DMS153 (cell line): ENCODE measurements at regions not wholly inside any gene's neighbourhood (a gene's known extent, or its start where the extent isn't known, plus 50 kb on each side); places are given as distances from the start of the nearest gene placed in this dataset.
"Not testable (repeated sequence)": the region's sequence is repeated elsewhere in the genome, so short reads cannot be mapped to it uniquely, and the experiment has no call there.

Experiments
- DNase-seq: peaks from one replicate; lab custom pipeline; 2025; lab: John Stamatoyannopoulos, UW

DNA sequence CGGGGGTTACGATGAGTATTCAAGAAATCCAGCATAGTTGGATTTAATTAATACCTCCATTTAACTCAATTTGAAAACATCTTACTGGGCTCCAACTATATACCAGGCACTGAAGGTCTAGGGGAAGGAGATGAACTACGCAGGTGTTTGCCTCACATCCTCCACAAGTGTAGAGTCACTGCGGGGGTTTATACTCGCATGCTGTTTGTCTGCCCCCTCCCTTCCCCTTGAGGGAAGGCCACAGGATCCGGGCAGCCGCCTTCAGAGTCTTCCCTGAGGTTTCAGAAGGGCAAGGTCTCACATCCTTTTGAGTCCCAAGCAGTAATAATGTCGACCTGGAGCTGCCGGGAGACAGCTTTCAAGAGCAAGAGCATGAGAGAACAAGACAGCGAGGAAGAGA is 142.4 kb upstream of the GALNT2 start:
- DNase-seq = no peak

DNA sequence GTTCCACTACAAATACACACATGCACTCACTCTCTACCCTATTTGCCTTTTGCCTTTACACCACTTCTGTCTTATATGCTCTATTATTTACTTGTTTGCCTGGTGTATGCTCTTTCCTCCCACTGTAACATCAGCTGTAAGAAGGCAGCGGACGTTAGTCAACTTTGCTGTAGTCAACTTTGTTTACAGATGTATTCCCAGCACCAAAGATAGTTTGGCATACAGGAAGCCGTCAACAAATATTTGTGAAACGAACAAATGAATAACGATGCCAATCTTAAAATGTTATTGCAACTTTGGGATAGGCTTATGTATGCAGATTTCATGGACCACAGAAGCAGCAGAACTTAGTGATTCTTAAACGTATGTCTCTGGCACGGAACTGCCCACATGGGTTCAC is 138.3 kb upstream of the GALNT2 start:
- no peak for DNase-seq

DNA sequence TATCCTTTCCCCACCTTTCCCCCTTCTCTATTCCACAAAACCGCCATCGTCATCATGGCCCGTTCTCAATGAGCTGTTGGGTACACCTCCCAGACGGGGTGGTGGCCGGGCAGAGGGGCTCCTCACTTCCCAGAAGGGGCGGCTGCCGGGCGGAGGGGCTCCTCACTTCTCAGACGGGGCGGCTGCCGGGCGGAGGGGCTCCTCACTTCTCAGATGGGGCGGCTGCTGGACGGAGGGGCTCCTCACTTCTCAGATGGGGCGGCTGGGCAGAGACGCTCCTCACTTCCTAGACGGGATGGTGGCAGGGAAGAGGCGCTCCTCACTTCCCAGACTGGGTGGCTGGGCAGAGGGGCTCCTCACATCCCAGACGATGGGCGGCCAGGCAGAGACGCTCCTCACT is 135.3 kb upstream of the GALNT2 start:
- DNase-seq = not testable (repeated sequence)

DNA sequence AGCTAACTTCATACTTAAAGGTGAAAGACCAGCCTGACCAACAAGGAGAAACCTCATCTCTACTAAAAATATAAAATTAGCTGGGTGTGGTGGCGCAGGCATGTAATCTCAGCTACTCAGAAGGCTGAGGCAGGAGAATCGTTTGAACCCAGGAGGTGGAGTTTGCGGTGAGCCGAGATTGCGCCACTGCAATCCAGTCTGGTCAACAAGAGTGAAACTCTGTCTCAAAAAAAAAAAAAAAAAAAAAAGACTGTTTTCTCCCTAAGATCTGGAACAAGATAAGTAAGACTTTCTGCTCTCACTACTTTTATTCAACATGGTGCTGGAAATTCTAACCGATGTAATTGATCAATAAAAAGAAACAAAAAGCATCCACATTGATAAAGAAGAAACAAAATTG is 131.9 kb upstream of the GALNT2 start:
- not testable (repeated sequence) for DNase-seq

DNA sequence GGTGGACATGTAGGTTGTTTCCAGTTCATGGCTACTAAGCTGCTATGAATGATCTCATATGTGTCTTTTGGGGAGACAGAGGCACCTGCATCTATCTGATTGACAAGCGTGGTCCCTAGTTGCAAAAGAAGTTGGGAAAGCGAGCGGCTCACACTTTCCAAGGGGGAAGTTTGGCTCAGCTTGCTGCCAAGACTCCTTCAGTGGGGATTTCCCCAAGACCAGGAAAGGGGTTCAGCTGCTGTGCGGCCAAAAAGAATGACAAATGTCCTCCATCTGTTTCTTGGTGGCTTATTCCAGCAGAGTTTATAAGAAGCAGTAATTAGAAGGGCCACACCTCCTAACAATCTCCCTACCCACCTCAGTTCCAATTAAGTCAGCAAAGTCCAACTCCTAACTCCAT is 128.5 kb upstream of the GALNT2 start:
- no peak for DNase-seq

DNA sequence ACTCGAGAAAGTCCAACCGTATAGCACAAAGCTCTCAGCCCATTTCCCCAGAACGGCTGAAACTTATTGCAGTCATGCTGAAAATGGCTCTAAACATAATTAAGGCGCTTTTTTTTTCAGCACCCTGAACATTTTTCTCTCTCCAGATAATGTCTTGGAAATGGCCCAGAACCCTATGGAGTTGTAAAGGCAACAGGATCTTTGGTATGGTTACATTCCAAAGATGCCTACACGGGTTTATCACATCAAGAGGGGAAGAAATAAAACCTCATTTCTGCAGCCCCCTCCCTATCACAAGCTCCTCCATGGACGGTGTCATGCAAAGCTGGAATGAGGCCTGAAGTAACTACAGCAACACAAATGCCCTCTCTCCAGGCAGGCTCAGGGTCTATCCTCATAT is 126.4 kb upstream of the GALNT2 start:
- no peak for DNase-seq

DNA sequence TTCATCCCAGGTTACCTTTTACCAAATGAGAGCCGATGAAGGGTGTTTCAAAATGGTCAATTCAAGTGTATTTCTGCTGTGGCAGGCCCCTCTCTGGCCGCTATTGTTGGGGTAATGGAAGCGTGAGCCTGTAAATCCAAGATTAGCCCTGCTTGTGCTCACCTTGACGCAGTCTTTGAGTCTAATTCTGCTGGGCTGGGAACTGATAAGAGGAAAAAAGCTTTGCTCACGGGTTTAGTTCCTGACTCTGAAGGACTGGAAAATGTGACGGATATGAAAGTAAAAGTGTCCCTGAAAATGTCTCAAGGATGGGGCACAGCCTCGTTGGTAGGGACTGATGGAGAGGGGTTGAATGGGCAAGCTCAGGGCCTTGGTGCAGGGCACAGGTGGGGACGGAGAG is 125.9 kb upstream of the GALNT2 start:
- DNase-seq = no peak

DNA sequence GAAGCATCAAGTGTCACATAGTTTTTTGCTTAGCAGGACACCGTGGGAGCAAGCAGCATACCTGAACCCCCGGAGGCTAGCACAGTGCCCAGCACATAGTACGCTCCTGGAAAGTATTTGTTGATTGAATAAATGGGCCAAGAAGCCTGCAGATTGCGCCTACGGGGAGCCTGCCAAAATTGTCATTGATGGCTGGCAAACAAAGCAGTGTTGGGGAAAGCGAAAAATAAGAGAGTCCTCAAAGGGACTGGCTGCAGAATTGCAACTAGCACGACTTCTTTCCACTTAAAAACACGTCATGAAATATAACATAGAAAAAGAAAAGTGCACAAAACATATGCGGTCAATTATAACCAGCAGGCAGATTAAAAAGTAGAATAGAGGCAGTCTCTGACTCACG is 125.2 kb upstream of the GALNT2 start:
- no peak for DNase-seq

DNA sequence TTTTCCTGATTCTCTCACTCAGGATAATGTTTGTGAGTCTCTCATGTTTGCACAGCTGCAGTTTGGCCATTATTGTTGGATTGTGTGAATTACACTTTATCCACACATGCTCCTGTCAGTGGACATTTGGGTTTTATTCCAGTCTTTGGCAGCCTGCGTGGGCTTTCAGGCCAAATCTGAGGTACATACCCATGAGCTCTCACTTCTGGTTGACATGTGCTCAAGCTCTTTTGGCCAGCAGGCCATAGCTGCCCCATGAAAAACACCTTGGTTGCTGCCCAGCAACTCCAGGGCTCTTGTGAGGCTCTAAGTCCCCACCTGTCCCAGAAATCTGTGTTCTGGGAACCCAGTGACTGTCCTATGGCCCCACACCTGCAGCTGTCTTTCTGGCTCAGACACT is 124.5 kb upstream of the GALNT2 start:
- DNase-seq = no peak

DNA sequence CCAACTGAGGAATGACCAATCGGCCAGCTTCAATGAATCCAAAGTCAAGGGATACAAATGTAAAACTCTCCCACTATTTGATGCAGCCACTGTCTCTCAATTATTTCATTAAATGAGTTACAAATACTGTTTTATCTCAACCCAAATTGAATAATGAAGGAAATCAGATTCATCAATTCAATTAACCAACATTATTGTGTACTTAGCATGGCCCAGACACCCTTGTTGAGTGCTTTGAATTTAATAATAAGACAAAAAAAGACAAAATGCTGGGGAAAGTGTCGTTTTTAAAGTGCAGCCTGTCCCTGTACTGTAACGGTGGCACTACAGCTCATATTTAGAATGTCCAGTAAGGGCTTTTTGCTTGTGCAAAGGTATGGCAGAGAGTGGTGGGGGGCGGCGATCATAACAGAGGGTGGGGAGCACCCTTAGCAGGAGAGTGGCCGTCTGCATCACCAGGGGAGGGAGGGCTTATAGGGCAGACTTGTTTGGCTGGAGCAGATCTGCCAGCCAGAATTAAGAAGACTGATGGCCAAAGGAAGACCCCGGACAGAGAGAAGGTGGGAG is 123.8 kb upstream of the GALNT2 start:
- no peak for DNase-seq

DNA sequence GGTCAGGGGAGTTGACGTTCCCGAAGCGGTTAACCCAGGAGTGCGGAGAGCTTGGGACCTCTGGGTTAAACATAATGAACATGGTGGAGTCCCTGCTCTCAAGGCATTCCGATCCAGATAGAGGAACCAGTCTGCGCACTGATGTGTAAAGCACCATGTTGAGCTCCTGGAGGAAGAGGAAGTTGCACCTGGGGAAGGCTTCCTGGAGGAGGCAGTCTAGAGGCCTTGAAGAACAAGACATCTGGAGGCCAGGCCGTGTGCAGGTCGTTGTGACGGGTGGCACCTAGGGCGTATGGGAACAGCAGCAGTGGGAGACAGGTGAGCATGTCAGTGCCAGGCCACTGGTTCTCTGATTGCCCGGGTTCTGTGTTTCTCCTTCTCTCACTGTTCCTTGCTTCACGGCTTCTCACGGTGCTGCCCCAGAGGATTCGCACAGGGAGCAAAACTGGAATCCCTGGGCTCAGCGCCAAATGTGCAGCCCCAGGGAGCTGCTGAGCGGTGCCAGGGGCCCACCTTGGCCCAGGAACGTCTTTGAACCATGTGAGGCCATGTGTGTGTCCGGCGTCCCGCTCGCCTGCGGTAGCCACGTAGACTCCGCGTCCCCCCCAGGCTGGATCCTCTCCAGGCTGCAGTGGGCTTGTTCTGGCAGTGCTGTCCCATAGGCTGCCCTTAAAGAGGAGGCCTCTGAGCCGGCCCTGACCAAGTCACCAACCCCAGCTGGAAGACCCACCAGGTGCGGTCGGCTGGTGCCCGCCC is 122.9 kb upstream of the GALNT2 start:
- DNase-seq = no peak

DNA sequence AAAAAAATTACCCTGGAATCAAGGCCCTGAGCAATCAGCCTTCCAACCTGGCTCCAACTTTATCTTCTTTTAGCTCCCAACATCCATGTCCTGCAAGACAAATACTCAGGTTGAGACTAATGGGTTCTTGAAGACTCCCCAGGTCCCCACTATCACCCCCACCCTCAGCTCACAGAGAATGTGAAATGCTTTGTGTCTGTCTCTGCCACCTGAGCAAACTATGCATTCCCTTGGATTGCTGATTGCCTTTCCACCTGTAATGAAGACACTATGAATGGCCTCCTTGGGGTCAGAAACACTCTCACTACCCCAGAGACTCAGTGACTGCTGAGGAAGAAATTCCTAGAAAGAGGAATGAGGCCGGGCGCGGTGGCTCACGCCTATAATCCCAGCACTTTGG is 121.2 kb upstream of the GALNT2 start:
- DNase-seq = no peak

DNA sequence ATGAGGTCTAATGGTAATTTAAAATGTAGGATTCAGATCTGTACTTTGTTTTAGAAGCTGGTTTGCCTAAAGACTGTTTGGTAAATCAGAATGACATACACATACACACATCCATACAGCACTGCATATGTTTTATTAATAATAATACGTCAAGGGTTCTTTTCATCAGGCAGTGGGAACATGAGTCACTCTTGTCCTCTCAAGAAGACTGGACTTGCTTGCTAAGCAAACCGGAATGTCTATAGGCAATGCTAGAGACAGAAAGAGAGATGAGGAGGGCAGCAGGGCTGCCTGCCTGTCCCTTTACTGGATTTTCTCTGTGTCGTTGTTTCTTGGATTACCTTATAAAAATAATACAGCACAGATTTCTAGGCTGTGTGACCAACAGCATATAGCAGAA is 119.1 kb upstream of the GALNT2 start:
- no peak for DNase-seq

DNA sequence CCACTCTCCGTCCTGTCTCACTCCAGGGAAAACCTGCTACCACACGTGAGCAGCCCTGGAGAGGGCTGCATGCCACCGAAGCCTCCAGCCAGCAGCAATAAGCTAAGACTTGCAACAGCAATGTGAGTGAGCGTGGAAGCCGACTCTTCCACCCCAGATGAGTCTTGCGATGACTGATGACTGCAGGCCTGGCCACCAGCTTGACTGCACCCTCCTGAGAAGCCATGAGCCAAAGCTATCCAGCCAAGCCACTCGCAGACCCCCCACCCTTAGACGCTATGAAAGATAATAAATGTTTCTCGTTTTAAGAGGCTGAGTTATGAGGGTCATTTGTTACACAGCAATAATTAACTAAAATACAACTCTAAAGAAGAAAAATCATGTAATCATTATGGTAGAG is 118.6 kb upstream of the GALNT2 start:
- DNase-seq = no peak

DNA sequence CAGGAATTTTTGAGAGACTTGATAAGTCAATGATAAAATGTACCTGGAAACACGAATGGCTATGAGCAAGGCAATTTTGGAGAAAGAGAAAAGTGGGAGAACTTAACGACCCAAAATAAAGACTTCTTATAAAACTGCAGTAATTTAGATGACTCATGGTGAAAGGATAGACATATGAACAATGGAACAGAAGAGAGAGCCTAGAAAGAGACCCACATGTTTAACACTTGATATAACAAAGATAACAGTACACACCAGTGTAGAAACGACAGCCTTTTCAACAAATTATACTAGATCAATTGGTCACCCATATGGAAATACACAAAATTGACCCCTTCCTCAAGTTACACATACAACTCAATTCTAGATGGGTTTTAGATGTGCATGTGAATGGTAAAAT is 117.5 kb upstream of the GALNT2 start:
- DNase-seq = no peak

DNA sequence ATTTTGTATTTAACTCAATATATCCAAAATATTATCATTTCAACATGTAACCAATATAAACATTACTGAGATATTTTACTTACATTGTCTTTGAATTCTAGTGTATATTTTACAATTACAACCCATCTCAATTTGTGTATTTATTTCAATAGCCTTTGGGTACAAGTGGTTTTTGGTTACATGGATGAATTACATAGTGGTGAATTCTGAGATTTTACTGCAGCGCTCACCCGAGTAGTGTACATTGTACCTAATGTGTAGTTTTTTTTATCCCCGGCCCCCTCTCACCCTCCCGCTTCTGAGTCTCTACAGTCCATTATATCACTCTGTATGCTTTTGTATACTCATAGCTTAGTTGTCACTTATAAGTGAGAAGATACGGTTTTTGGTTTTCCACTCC is 117.0 kb upstream of the GALNT2 start:
- DNase-seq = no peak

DNA sequence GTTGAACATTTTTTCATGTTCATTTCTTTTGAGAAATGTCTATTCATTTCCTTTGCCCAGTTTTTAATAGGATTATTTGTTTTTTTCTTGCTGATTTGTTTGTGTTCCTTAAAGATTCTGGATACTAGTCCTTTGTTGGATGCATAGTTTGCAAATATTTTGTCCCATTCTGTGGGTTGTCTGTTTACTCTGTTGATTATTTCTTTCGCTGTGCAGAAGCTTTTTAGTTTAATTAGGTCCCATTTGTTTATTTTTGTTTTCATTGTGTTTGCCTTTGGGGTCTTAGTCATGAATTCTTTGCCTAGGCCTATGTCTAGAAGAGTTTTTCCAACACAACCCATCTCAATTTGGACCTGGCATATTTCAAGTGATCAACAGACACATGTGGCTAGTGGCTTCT is 116.1 kb upstream of the GALNT2 start:
- no peak for DNase-seq

DNA sequence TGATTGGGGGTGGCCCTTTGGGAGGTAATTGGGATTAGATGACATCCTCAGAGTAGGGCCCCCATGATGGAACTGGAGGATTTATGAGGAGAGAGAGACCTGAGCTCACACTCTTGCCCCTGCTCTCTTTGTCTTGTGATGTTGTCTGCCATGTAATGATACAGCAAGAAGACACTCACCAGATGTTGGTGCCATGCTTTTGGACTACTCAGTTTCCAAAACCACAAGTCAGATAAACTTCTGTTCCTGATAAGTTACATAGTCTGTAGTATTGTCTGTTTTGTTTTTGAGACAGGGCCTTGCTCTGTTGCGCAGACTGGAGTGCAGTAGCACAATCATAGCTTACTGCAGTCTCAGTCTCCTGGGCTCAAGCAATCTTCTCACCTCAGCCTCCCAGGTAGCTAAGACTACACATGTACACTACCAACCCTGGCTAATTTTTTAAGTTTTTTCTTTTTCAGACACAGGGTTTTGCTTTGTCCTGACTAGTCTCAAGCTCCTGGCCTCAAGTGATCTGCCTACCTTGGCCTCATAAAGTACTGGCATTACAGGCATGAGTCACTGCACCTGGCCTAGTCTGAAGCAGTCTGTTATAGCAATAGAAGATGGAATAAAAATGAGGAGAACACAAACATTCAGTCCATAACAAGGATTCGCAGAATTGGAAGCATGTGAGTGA is 115.0 kb upstream of the GALNT2 start:
- DNase-seq = no peak

DNA sequence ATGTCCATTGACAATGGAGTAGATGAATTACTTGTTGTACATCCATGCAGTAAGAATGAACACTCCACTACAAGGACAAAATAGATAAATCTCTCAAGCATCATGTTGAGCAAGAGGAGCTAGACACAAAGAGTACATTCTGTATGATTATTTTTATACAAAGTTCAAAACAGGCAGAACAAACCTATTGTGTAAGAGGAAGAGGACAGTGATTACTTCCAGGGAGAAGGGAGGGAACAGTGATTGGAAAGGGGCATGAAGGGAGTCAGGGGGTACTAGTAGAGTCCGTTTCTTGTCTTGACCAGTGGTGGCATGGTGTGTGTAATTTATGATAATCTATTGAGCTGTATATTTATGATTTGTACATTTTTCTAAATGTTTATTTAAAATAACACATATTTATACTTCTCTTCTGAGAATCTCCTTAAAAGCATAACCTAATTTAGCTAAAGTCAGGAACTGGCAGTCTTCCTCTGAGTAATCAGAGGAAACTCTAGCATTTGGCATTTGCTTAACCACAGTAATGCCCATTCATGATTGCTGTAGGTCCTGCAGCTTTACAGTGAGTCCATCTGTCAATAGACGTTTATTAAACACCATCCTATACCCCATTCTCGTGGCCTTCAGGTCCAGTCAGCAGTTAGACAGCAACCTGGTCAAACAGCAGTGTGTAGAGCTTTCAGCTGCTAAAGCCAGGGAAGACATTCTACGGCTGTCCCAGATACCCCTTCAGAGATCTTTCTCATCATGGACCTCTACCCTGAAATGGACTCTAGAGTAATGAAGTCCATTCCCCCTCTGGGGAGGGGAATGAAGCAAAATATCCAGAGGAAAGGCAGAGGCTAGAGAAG is 114.1 kb upstream of the GALNT2 start:
- no peak for DNase-seq

DNA sequence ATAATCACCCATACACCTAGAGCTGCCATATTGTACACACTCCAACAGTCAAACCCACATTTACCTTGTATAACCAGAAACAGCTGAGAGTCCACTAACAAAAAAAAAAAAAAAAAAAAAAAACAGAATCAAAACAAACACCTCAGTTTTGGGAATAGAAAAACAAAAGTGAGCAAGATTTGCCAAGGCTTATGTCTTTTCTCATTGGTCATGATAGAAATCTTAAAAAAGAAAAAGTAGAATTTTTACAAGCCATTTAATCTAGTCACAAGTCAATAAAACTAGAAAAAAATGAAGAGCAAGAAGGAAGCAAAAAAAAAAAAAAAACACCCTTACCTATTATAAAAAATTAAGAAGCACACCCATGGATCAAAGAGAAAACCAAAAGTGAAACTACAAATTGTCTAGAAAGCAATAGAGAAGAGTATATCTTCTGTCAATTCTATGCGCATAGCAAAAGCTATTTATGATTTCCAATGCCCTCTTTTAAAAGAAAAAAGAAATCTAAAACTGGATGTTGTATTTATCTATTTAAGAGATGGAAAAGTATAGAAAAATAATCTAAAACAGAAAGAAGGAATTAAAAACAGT is 113.2 kb upstream of the GALNT2 start:
- DNase-seq = no peak

DNA sequence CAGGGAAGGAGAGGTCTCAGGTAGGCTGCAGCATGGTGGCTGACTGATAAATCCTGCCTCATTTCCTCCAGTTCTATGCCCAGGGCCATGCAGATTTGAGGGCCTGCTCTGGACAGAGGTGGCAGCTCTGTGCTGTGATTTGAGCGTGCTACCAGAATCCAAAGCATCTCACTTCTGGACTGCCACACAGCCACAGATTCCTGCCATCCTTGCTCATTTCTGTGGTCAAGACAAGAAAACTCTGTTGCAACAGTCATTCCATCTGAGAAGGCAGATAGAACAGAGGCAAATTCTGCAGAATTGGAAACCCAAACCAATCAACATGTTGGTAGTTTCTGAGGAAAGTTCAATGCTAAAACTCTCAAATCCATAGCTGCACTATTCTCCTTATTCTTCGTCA is 102.8 kb upstream of the GALNT2 start:
- no peak for DNase-seq

DNA sequence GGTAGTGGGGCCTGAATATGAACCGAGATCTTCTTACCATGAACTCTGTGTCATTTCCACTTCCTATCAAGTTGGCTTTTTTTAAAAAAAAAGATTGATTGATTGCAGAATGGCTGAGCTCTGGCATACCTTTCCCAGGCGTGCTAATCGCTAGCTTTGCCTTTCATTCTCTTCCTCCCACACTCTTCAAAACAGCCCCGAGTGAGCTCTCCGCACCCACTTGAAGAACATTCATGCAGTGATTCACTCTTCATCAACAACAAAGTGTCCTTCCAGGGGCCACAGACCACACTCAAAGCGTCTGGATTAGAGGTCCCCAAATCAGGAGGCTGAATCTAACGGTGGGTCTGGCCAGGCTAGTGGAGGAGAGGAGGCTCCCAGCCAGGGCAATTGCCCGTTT is 96.3 kb upstream of the GALNT2 start:
- DNase-seq = no peak
